Uterus (tissue), 2 donors: ENCODE measurements at regions not wholly inside any gene's neighbourhood (a gene's known extent, or its start where the extent isn't known, plus 50 kb on each side); places are given as distances from the start of the nearest gene placed in this dataset.

ENCODE experiments used
- CTCF ChIP-seq, 4 experiments: fragments of 200-600 bp in 2 of 4; fragments of 450-650 bp in 2 of 4; sonication (generic) in 2 of 4; IDR thresholded peaks; one replicate each; pipeline ENCODE4 v1.5.1; 2016 to 2019; ENCODE audit warnings: antibody characterized with exemption in 4 of 4, mild to moderate bottlenecking in 2 of 4, moderate library complexity in 1 of 4
- POLR2A ChIP-seq, 2 donors: fragments of 450-650 bp; IDR thresholded peaks; one replicate each; pipeline ENCODE4 v1.6.1; 2016; ENCODE audit warnings: antibody characterized with exemption in 2 of 2, mild to moderate bottlenecking in 1 of 2, moderate library complexity in 1 of 2

GRCh38 chr12:67593041-67593440, 55.5 kb upstream of the DYRK2 start:
- TF ChIP-seq CTCF (IDR thresholded peaks at IDR 0.05) (no peak), POLR2A (IDR thresholded peaks at IDR 0.05) (no peak)
